NB4 (cell line): ENCODE measurements at regions not wholly inside any gene's neighbourhood (a gene's known extent, or its start where the extent isn't known, plus 50 kb on each side); places are given as distances from the start of the nearest gene placed in this dataset.

Experiments used
- DNase-seq: peaks from one replicate; pipeline ENCODE4 v3.0.0; 2010; ENCODE audit warnings: low read depth
- H3K4me3 ChIP-seq: one replicate; pipeline ENCODE4 v1.5.1; 2011; ENCODE audit warnings: mild to moderate bottlenecking, low read depth, low read length, moderate library complexity
- MYC ChIP-seq: IDR thresholded peaks from 2 replicates; pipeline ENCODE4 v1.6.1; 2011; ENCODE audit warnings: low read depth, low read length
- POLR2A ChIP-seq: IDR thresholded peaks from 2 replicates; pipeline ENCODE4 v1.6.1; 2011; ENCODE audit warnings: mild to moderate bottlenecking; ENCODE audit not compliant: insufficient read length; ENCODE audit errors: extremely low read depth
- TF ChIP-seq, protein P1 (sequence below): IDR thresholded peaks from one replicate; pipeline ENCODE4 v1.5.1; 2012; ENCODE audit warnings: low read depth, low read length
- TF ChIP-seq, protein P2 (sequence below): IDR thresholded peaks from 2 replicates; pipeline ENCODE4 v1.6.1; 2011; ENCODE audit warnings: low read depth, low read length

DNA sequence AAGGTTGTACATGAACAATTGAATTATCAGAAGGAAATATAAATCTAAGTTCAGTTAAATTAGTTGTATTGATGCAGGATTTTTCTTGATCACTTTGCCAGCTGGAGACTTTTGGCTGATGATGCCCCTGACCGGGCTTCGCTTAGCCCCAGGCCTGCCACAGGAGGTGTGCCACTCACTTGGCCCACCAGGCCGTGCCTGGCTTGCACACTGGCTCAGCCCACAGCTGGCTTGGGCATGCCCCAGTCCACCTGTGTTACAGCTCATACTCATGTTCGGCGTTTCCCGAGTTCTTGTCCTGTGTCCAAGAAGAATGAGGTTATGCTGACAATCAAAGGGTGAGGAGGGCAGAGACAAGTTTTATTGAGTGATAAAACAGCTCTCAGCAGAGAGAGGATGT lies 773.9 kb upstream of the FANCL start:
- no peak overlapping the region for H3K4me3 ChIP-seq
- DNase-seq = no peak
- TF ChIP-seq MYC = no peak
- TF ChIP-seq, protein P1, sequence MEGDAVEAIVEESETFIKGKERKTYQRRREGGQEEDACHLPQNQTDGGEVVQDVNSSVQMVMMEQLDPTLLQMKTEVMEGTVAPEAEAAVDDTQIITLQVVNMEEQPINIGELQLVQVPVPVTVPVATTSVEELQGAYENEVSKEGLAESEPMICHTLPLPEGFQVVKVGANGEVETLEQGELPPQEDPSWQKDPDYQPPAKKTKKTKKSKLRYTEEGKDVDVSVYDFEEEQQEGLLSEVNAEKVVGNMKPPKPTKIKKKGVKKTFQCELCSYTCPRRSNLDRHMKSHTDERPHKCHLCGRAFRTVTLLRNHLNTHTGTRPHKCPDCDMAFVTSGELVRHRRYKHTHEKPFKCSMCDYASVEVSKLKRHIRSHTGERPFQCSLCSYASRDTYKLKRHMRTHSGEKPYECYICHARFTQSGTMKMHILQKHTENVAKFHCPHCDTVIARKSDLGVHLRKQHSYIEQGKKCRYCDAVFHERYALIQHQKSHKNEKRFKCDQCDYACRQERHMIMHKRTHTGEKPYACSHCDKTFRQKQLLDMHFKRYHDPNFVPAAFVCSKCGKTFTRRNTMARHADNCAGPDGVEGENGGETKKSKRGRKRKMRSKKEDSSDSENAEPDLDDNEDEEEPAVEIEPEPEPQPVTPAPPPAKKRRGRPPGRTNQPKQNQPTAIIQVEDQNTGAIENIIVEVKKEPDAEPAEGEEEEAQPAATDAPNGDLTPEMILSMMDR = no peak
- TF ChIP-seq, protein P2, sequence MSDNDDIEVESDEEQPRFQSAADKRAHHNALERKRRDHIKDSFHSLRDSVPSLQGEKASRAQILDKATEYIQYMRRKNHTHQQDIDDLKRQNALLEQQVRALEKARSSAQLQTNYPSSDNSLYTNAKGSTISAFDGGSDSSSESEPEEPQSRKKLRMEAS = no peak
- no peak for TF ChIP-seq POLR2A

- no peak overlapping the region for H3K4me3 ChIP-seq
- TF ChIP-seq MYC (no peak), POLR2A (no peak)
- TF ChIP-seq, protein P2 = no peak
- TF ChIP-seq, protein P1 = no peak
- no peak for DNase-seq
Measured at GRCh38 chr2:59012971-59013370, 771.8 kb upstream of the FANCL start.

DNA sequence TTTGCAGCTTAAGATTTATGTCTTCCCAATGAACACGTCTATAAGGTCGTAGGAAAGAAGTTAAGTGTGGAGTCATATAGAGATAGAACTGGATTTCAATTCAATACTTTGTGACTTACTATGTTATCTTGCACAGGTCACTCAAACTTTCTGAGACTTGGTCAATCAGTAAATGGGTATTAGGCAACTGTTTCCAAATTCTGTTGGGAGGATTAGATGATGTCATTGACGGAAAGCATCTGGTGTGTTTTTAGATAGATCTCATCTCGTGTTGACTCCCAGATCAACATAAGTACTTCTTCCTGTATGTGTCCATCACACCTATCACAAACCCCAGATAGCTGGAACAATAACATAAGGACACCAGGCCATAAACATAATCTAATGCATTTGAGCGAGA lies 771.1 kb upstream of the FANCL start:
- TF ChIP-seq POLR2A (no peak), MYC (no peak)
- TF ChIP-seq, protein P1 = no peak
- TF ChIP-seq, protein P2 = no peak
- no peak overlapping the region for H3K4me3 ChIP-seq
- DNase-seq = no peak

DNA sequence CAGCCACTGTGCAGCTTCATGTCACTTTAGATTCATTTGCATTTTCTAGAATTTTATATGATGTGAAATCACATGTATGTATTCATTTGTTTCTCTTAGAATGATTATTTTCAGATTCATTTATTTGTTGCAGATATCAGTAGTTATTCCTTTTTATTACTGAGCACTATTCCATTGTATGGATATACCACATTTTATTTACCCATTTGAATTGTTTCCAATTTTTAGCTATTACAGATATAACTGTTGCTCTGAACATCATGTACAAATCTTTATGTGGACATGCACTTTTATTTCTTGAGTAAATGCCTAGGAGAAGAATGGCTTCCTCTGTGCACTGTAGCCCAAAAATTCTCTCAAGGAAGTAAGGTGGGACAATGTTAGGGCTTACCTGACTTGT lies 767.8 kb upstream of the FANCL start:
- no peak for DNase-seq
- H3K4me3 ChIP-seq = no peak overlapping the region
- TF ChIP-seq, protein P1 = no peak
- TF ChIP-seq, protein P2 = no peak
- TF ChIP-seq POLR2A (no peak), MYC (no peak)

GRCh38 chr2:59005836-59006615 lies 764.9 kb upstream of the FANCL start:
- no peak for DNase-seq
- TF ChIP-seq, protein P2 = no peak
- TF ChIP-seq MYC (no peak), POLR2A (no peak)
- TF ChIP-seq, protein P1 = no peak
- H3K4me3 ChIP-seq = no peak overlapping the region
